ENCODE measurements at regions not wholly inside any gene's neighbourhood (a gene's known extent, or its start where the extent isn't known, plus 50 kb on each side); places are given as distances from the start of the nearest gene placed in this dataset.

GRCh38 chr6:121880831-121881230 is 445.4 kb downstream of the GJA1 start:
- ChIA-PET CTCF (no interaction called here), POLR2A (ENCODE audit: unreplicated experiment) (no interaction called here)
- Histone ChIP-seq H3K4me3 (ENCODE audit: low read length) (no peak overlapping the region), H3K9me2 (replicated peaks; ENCODE audit: low read length) (no peaks in the 10 kb centered on the region), H3K27me3 (ENCODE audit: low read length) (peaks cover 10% of the 10 kb centered on the region; the same call in 1 of the 2 replicates), H3K4me1 (ENCODE audit: insufficient read depth, low read length) (no peaks in the 10 kb centered on the region), H3K36me3 (ENCODE audit: low read depth, low read length) (no peaks in the 10 kb centered on the region), H2AFZ (ENCODE audit: low read length) (no peak overlapping the region), H3K4me2 (ENCODE audit: low read length) (no peak overlapping the region), H3K27ac (ENCODE audit: low read length) (no peak overlapping the region), H3K9ac (ENCODE audit: low read length) (no peak overlapping the region), H3K9me3 (ENCODE audit: low read length) (no peaks in the 10 kb centered on the region), H3F3A (ENCODE audit: low read length, unreplicated experiment) (no peaks in the 10 kb centered on the region), H3K79me2 (ENCODE audit: low read length) (no peaks in the 10 kb centered on the region), H4K20me1 (ENCODE audit: low read length) (no peaks in the 10 kb centered on the region)
- intact Hi-C loops (cut with micrococcal nuclease): no loop called here
- DNase-seq: no peak
- no TSS peak for BruUV-seq (replicated peaks)
- TF ChIP-seq EZH2phosphoT487 (IDR thresholded peaks at IDR 0.05; ENCODE audit: borderline replicate concordance, low read length) (no peak), CTCF (conservative IDR thresholded peaks at IDR 0.05; ENCODE audit: low read depth, low read length) (no peak), EZH2 (IDR thresholded peaks at IDR 0.05; ENCODE audit: low read length, unreplicated experiment) (no peak)
- ATAC-seq: no peak

GRCh38 chr6:121881974-121882667 is 446.7 kb downstream of the GJA1 start:
- H3K9me3 ChIP-seq (ENCODE audit: low read length): no peaks in the 10 kb centered on the region
- no peaks in the 10 kb centered on the region for H3K4me1 ChIP-seq (ENCODE audit: insufficient read depth, low read length)
- no peaks in the 10 kb centered on the region for H3F3A ChIP-seq (ENCODE audit: low read length, unreplicated experiment)
- no peaks in the 10 kb centered on the region for H3K9me2 ChIP-seq (replicated peaks; ENCODE audit: low read length)
- no peak overlapping the region for H3K4me3 ChIP-seq (ENCODE audit: low read length)
- intact Hi-C loops (cut with micrococcal nuclease): no loop called here
- peak; percentile 29 for DNase-seq
- ChIA-PET POLR2A (ENCODE audit: unreplicated experiment) (no interaction called here), CTCF (no interaction called here)
- no peak for TF ChIP-seq CTCF (conservative IDR thresholded peaks at IDR 0.05; ENCODE audit: low read depth, low read length)
- no peak overlapping the region for H3K9ac ChIP-seq (ENCODE audit: low read length)
- H2AFZ ChIP-seq (ENCODE audit: low read length): no peak overlapping the region
- no peak overlapping the region for H3K4me2 ChIP-seq (ENCODE audit: low read length)
- H4K20me1 ChIP-seq (ENCODE audit: low read length): no peaks in the 10 kb centered on the region
- peaks cover 10% of the 10 kb centered on the region; the same call in 1 of the 2 replicates for H3K27me3 ChIP-seq (ENCODE audit: low read length)
- no TSS peak for BruUV-seq (replicated peaks)
- no peak overlapping the region for H3K27ac ChIP-seq (ENCODE audit: low read length)
- no peaks in the 10 kb centered on the region for H3K79me2 ChIP-seq (ENCODE audit: low read length)
- H3K36me3 ChIP-seq (ENCODE audit: low read depth, low read length): no peaks in the 10 kb centered on the region
- no peak for ATAC-seq

DNA sequence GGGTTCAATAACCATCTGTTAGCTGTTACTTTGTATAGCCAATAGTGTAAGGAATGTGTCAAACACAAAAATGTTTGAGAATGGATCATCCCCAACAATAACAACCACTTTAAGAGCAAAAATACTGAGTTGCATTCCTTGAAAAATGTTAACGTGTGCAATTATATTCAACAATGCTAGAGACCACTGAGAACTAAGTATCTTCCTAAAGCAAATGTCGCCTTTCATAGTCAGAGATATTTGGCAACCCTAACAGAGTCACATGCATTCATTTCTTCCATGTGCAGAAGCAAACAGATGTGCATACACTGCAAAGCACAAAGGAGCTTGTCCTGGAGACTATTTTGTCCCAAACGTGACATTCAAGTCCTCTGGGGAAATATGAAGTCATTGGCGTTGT is 448.6 kb downstream of the GJA1 start:
- CTCF ChIA-PET: no interaction called here
- H3K27ac ChIP-seq (ENCODE audit: low read length): no peak overlapping the region
- no TSS peak for BruUV-seq (replicated peaks)
- H3K4me3 ChIP-seq (ENCODE audit: low read length): no peak overlapping the region
- H3K9me3 ChIP-seq (ENCODE audit: low read length): no peaks in the 10 kb centered on the region
- no peaks in the 10 kb centered on the region for H3K4me1 ChIP-seq (ENCODE audit: insufficient read depth, low read length)
- H4K20me1 ChIP-seq (ENCODE audit: low read length): no peaks in the 10 kb centered on the region
- no peak overlapping the region for H3K4me2 ChIP-seq (ENCODE audit: low read length)
- no peak for ATAC-seq
- H3K9ac ChIP-seq (ENCODE audit: low read length): no peak overlapping the region
- no peak for DNase-seq
- H3K79me2 ChIP-seq (ENCODE audit: low read length): no peaks in the 10 kb centered on the region
- H3F3A ChIP-seq (ENCODE audit: low read length, unreplicated experiment): no peaks in the 10 kb centered on the region
- no peak overlapping the region for H2AFZ ChIP-seq (ENCODE audit: low read length)
- H3K27me3 ChIP-seq (ENCODE audit: low read length): peaks cover 9% of the 10 kb centered on the region; the same call in 1 of the 2 replicates
- TF ChIP-seq EZH2 (IDR thresholded peaks at IDR 0.05; ENCODE audit: low read length, unreplicated experiment) (no peak), CTCF (conservative IDR thresholded peaks at IDR 0.05; ENCODE audit: low read depth, low read length) (no peak)
- intact Hi-C loops (cut with micrococcal nuclease): no loop called here
- no peaks in the 10 kb centered on the region for H3K36me3 ChIP-seq (ENCODE audit: low read depth, low read length)
- no peaks in the 10 kb centered on the region for H3K9me2 ChIP-seq (replicated peaks; ENCODE audit: low read length)
- POLR2A ChIA-PET (ENCODE audit: unreplicated experiment): interaction anchor here (0.7 kb wide), 1 partner anchor 681 kb away, joined by 4 read pairs; no protein-coding TSS in a partner anchor

All from PC-3 (cell line).